WTC11 (cell line): ENCODE measurements at regions not wholly inside any gene's neighbourhood (a gene's known extent, or its start where the extent isn't known, plus 50 kb on each side); places are given as distances from the start of the nearest gene placed in this dataset.

ENCODE experiments used
- ATAC-seq: fragments of 200-7000 bp; cut with Tn5 transposase; 2 replicates; pipeline ENCODE4 v1.10.0; 2021; ENCODE audit warnings: mild to moderate bottlenecking, moderate library complexity
- CTCF ChIA-PET: fragments of 300-600 bp; sonication (Branson Sonifier 250); formaldehyde crosslinking; loops from one replicate; lab custom pipeline; 2021; ENCODE audit warnings: antibody characterized with exemption; lab: Charles Lee
- POLR2A ChIA-PET: fragments of 350-600 bp; sonication (Branson Sonifier 250); formaldehyde crosslinking; loops from one replicate; lab custom pipeline; 2021; ENCODE audit warnings: antibody characterized with exemption; lab: Charles Lee
- DNase-seq: peaks from one replicate; pipeline ENCODE4 v3.0.0; 2021; ENCODE audit warnings: low spot score
- H3K27ac Mint-ChIP-seq: 2 replicates; pipeline ENCODE4 v1.8.0; 2021; ENCODE audit warnings: mixed read lengths
- H3K27me3 Mint-ChIP-seq: 2 replicates; pipeline ENCODE4 v1.8.0; 2021; ENCODE audit warnings: low read depth, mild to moderate bottlenecking, moderate library complexity, mixed read lengths
- H3K36me3 Mint-ChIP-seq: 2 replicates; pipeline ENCODE4 v1.8.0; 2021; ENCODE audit warnings: mixed read lengths
- H3K4me1 Mint-ChIP-seq: 2 replicates; pipeline ENCODE4 v1.8.0; 2022; ENCODE audit warnings: mixed read lengths
- H3K4me3 Mint-ChIP-seq: 2 replicates; pipeline ENCODE4 v1.8.0; 2021; ENCODE audit warnings: mild to moderate bottlenecking, moderate library complexity, mixed read lengths
- H3K9me3 Mint-ChIP-seq: 2 replicates; pipeline ENCODE4 v1.8.0; 2021; ENCODE audit warnings: mixed read lengths
- CBFB ChIP-seq: sonication (generic); formaldehyde crosslinking; IDR thresholded peaks from 2 replicates; pipeline ENCODE4 v1.8.1; 2022; ENCODE audit warnings: mild to moderate bottlenecking, low read depth, missing genetic modification reagents
- GTF2I ChIP-seq: fragments of 250-450 bp; sonication (Bioruptor Pico); conservative IDR thresholded peaks from 2 replicates; pipeline ENCODE4 v1.4.0; 2021; ENCODE audit warnings: mild to moderate bottlenecking
- JAZF1 ChIP-seq: fragments of 250-450 bp; sonication (Bioruptor Pico); IDR thresholded peaks from 2 replicates; pipeline ENCODE4 v1.9.0; 2021; ENCODE audit warnings: moderate library complexity, mild to moderate bottlenecking, inconsistent platforms
- MYBL2 ChIP-seq: sonication (generic); formaldehyde crosslinking; IDR thresholded peaks from 2 replicates; pipeline ENCODE4 v1.8.1; 2023; ENCODE audit warnings: mild to moderate bottlenecking, moderate library complexity, missing genetic modification reagents
- NR1H2 ChIP-seq: sonication (generic); formaldehyde crosslinking; IDR thresholded peaks from 2 replicates; pipeline ENCODE4 v1.9.0; 2021; ENCODE audit warnings: mild to moderate bottlenecking, moderate library complexity, missing genetic modification reagents
- NR3C1 ChIP-seq: sonication (generic); formaldehyde crosslinking; conservative IDR thresholded peaks from 2 replicates; pipeline ENCODE4 v1.8.1; 2023; ENCODE audit warnings: low read depth, mild to moderate bottlenecking, missing genetic modification reagents
- OVOL2 ChIP-seq: fragments of 250-450 bp; sonication (Bioruptor Pico); IDR thresholded peaks from 2 replicates; pipeline ENCODE4 v1.9.0; 2021; ENCODE audit warnings: mild to moderate bottlenecking, borderline replicate concordance
- ZBTB21 ChIP-seq: sonication (generic); formaldehyde crosslinking; IDR thresholded peaks from 2 replicates; pipeline ENCODE4 v1.8.1; 2023; ENCODE audit warnings: mild to moderate bottlenecking, missing genetic modification reagents, borderline replicate concordance
- ZNF317 ChIP-seq: sonication (generic); formaldehyde crosslinking; IDR thresholded peaks from 2 replicates; pipeline ENCODE4 v1.8.1; 2023; ENCODE audit warnings: low read depth, mild to moderate bottlenecking, moderate library complexity, missing genetic modification reagents, borderline replicate concordance
- TF ChIP-seq, protein P1 (sequence below): fragments of 250-450 bp; sonication (Bioruptor Pico); IDR thresholded peaks from 2 replicates; pipeline ENCODE4 v1.9.0; 2021; ENCODE audit warnings: moderate library complexity, mild to moderate bottlenecking, inconsistent platforms, borderline replicate concordance
- TF ChIP-seq, protein P2 (sequence below): sonication (generic); formaldehyde crosslinking; IDR thresholded peaks from 2 replicates; pipeline ENCODE4 v1.8.1; 2023; ENCODE audit warnings: mild to moderate bottlenecking, moderate library complexity, missing genetic modification reagents
- TF ChIP-seq, protein P3 (sequence below): sonication (generic); formaldehyde crosslinking; IDR thresholded peaks from 2 replicates; pipeline ENCODE4 v1.8.0; 2022; ENCODE audit warnings: mild to moderate bottlenecking, missing genetic modification reagents
- TF ChIP-seq, protein P4 (sequence below): sonication (generic); formaldehyde crosslinking; conservative IDR thresholded peaks from 2 replicates; pipeline ENCODE4 v1.8.1; 2023; ENCODE audit warnings: mild to moderate bottlenecking, low read depth, missing genetic modification reagents, moderate library complexity
- TF ChIP-seq, protein P5 (sequence below): fragments of 250-450 bp; sonication (Bioruptor Pico); IDR thresholded peaks from 2 replicates; pipeline ENCODE4 v1.9.0; 2021; ENCODE audit warnings: mild to moderate bottlenecking
- TF ChIP-seq, protein P6 (sequence below): fragments of 250-450 bp; sonication (Bioruptor Pico); IDR thresholded peaks from 2 replicates; pipeline ENCODE4 v2.1.2; 2022; ENCODE audit warnings: mild to moderate bottlenecking, moderate library complexity
- TF ChIP-seq, protein P7 (sequence below): sonication (generic); formaldehyde crosslinking; IDR thresholded peaks from 2 replicates; pipeline ENCODE4 v1.8.0; 2023; ENCODE audit warnings: mild to moderate bottlenecking, missing genetic modification reagents

DNA sequence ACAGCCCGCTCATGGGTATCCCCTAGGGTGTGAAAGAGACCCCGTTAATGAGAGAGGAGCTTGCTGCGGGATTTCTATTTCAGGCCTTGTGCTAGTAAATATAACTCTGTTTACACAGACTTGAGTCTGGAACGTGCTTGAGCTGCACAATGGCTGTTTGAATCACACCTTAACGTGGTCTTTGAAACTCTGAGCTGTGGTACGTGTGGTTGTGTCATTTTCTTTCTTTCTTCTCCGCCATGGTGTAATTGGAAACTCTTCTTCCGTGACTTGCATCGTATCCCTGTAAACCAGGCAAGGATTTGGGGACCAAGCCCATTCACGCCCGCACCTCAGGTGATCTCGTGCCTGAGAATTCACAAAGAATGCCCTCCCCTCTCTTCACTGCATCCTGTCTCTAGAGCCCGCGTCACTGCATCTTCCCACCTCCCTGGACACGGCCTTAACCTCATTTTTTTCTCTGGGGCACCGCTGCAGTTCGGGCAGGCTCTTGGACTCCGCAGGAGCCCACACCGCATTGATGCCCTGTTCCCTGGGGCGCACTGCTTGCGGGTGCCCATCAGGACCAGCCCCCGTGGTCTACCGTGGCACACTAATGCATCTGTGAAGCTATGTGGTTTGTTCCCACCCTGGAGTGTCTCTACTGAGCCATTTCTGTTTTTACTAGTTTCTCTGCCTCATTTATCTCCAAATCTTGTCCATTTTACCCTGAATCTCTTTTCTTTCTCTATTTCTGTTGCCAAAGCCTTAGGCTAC lies 78.4 kb upstream of the PARP11 start (continued):
- TF ChIP-seq, protein P1, sequence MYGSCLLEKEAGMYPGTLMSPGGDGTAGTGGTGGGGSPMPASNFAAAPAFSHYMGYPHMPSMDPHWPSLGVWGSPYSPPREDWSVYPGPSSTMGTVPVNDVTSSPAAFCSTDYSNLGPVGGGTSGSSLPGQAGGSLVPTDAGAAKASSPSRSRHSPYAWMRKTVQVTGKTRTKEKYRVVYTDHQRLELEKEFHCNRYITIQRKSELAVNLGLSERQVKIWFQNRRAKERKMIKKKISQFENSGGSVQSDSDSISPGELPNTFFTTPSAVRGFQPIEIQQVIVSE (CRISPR knock-in tag), result no peak
- TF ChIP-seq ZNF317 (no peak), NR1H2 (no peak), GTF2I (no peak), ZBTB21 (CRISPR knock-in tag) (no peak)
- TF ChIP-seq, protein P2, sequence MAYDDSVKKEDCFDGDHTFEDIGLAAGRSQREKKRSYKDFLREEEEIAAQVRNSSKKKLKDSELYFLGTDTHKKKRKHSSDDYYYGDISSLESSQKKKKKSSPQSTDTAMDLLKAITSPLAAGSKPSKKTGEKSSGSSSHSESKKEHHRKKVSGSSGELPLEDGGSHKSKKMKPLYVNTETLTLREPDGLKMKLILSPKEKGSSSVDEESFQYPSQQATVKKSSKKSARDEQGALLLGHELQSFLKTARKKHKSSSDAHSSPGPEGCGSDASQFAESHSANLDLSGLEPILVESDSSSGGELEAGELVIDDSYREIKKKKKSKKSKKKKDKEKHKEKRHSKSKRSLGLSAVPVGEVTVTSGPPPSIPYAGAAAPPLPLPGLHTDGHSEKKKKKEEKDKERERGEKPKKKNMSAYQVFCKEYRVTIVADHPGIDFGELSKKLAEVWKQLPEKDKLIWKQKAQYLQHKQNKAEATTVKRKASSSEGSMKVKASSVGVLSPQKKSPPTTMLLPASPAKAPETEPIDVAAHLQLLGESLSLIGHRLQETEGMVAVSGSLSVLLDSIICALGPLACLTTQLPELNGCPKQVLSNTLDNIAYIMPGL (CRISPR knock-in tag), result no peak
- TF ChIP-seq, protein P3, sequence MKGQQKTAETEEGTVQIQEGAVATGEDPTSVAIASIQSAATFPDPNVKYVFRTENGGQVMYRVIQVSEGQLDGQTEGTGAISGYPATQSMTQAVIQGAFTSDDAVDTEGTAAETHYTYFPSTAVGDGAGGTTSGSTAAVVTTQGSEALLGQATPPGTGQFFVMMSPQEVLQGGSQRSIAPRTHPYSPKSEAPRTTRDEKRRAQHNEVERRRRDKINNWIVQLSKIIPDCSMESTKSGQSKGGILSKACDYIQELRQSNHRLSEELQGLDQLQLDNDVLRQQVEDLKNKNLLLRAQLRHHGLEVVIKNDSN (CRISPR knock-in tag), result no peak

DNA sequence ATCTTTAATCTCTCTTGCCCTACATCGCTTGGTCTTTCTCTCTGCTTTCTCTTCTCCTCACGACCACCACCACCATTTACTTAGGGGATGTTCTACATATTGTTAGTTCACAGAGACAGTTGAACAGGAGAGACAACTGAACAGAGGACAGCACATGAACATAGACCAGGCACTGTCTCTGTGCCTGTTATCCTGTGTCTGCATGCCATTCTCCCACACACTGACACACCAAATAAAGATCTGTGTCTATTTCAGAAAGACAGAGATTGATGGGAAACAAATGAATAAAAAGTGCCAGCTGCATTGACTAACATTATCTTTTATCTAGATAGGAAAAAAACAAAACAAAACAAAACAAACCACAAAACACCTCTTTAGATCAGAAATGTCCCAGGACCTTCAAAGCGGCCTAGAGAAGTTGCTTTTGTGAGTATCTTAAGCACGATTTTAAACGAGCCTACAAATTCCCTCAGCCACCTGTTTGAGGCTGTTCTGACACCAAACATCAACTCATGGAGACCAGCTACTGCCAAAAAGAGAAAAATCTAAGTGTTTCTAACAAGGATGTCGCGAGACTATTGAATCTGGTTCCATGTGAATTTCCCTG lies 77.6 kb upstream of the PARP11 start:
- DNase-seq (no peak), ATAC-seq (no peak)
- POLR2A ChIA-PET, result no interaction called here
- no peak overlapping the region for H3K27ac Mint-ChIP-seq
- peaks cover 12% of the 10 kb centered on the region; the same call in 1 of the 2 replicates for H3K9me3 Mint-ChIP-seq
- no peak overlapping the region for H3K4me3 Mint-ChIP-seq
- CTCF ChIA-PET, result interaction anchor here (1.2 to 1.3 kb wide), 2 partner anchors 12 to 13 kb away, joined by 3 to 7 read pairs; no protein-coding TSS in a partner anchor
- no peaks in the 10 kb centered on the region for H3K36me3 Mint-ChIP-seq
- H3K27me3 Mint-ChIP-seq, result peaks cover 19% of the 10 kb centered on the region
- peaks cover 15% of the 10 kb centered on the region for H3K4me1 Mint-ChIP-seq
- TF ChIP-seq, protein P4, sequence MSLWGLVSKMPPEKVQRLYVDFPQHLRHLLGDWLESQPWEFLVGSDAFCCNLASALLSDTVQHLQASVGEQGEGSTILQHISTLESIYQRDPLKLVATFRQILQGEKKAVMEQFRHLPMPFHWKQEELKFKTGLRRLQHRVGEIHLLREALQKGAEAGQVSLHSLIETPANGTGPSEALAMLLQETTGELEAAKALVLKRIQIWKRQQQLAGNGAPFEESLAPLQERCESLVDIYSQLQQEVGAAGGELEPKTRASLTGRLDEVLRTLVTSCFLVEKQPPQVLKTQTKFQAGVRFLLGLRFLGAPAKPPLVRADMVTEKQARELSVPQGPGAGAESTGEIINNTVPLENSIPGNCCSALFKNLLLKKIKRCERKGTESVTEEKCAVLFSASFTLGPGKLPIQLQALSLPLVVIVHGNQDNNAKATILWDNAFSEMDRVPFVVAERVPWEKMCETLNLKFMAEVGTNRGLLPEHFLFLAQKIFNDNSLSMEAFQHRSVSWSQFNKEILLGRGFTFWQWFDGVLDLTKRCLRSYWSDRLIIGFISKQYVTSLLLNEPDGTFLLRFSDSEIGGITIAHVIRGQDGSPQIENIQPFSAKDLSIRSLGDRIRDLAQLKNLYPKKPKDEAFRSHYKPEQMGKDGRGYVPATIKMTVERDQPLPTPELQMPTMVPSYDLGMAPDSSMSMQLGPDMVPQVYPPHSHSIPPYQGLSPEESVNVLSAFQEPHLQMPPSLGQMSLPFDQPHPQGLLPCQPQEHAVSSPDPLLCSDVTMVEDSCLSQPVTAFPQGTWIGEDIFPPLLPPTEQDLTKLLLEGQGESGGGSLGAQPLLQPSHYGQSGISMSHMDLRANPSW, result no peak
- TF ChIP-seq OVOL2 (CRISPR knock-in tag) (no peak), CBFB (CRISPR knock-in tag) (no peak), NR3C1 (no peak), MYBL2 (no peak), JAZF1 (CRISPR knock-in tag) (no peak)
- TF ChIP-seq, protein P5, sequence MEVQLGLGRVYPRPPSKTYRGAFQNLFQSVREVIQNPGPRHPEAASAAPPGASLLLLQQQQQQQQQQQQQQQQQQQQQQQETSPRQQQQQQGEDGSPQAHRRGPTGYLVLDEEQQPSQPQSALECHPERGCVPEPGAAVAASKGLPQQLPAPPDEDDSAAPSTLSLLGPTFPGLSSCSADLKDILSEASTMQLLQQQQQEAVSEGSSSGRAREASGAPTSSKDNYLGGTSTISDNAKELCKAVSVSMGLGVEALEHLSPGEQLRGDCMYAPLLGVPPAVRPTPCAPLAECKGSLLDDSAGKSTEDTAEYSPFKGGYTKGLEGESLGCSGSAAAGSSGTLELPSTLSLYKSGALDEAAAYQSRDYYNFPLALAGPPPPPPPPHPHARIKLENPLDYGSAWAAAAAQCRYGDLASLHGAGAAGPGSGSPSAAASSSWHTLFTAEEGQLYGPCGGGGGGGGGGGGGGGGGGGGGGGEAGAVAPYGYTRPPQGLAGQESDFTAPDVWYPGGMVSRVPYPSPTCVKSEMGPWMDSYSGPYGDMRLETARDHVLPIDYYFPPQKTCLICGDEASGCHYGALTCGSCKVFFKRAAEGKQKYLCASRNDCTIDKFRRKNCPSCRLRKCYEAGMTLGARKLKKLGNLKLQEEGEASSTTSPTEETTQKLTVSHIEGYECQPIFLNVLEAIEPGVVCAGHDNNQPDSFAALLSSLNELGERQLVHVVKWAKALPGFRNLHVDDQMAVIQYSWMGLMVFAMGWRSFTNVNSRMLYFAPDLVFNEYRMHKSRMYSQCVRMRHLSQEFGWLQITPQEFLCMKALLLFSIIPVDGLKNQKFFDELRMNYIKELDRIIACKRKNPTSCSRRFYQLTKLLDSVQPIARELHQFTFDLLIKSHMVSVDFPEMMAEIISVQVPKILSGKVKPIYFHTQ (CRISPR knock-in tag), result no peak
- TF ChIP-seq, protein P6, sequence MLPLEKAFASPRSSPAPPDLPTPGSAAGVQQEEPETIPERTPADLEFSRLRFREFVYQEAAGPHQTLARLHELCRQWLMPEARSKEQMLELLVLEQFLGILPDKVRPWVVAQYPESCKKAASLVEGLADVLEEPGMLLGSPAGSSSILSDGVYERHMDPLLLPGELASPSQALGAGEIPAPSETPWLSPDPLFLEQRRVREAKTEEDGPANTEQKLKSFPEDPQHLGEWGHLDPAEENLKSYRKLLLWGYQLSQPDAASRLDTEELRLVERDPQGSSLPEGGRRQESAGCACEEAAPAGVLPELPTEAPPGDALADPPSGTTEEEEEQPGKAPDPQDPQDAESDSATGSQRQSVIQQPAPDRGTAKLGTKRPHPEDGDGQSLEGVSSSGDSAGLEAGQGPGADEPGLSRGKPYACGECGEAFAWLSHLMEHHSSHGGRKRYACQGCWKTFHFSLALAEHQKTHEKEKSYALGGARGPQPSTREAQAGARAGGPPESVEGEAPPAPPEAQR (CRISPR knock-in tag), result no peak
- TF ChIP-seq, protein P7, sequence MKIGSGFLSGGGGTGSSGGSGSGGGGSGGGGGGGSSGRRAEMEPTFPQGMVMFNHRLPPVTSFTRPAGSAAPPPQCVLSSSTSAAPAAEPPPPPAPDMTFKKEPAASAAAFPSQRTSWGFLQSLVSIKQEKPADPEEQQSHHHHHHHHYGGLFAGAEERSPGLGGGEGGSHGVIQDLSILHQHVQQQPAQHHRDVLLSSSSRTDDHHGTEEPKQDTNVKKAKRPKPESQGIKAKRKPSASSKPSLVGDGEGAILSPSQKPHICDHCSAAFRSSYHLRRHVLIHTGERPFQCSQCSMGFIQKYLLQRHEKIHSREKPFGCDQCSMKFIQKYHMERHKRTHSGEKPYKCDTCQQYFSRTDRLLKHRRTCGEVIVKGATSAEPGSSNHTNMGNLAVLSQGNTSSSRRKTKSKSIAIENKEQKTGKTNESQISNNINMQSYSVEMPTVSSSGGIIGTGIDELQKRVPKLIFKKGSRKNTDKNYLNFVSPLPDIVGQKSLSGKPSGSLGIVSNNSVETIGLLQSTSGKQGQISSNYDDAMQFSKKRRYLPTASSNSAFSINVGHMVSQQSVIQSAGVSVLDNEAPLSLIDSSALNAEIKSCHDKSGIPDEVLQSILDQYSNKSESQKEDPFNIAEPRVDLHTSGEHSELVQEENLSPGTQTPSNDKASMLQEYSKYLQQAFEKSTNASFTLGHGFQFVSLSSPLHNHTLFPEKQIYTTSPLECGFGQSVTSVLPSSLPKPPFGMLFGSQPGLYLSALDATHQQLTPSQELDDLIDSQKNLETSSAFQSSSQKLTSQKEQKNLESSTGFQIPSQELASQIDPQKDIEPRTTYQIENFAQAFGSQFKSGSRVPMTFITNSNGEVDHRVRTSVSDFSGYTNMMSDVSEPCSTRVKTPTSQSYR, result no peak
